ENCODE measurements at regions not wholly inside any gene's neighbourhood (a gene's known extent, or its start where the extent isn't known, plus 50 kb on each side); places are given as distances from the start of the nearest gene placed in this dataset.

DNA sequence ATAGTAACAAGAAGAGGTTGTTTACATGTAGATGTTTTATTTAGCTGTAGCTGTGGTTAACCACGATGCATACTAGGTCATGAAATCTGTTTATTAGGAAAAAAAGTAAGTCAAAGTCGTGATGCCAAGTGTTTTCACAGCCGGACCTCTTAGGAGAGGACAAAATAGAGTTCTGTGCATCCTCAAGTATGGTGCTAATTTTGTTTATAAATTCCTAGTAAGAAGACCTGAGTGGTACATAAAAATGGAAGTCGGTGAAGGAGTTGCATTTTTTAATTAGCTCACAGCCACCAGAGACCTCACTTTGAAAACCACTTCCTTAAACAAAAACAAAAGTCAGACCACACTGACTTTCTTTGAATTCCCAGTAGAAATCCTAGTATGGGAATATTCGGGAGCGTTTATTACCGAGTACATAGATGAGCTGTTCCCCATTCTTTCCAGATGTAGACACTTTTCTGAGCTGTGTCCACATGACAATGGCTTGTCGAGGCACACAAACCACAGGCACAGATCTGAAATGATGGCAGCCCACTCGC is 143.6 kb upstream of the UBE2E1 start:
- DNase-seq (no peak), ATAC-seq (no peak)
- H3K4me1 ChIP-seq = no peaks in the 10 kb centered on the region
- H3K27me3 ChIP-seq = no peaks in the 10 kb centered on the region
- H3K27ac ChIP-seq = no peak overlapping the region
- H3K9me3 ChIP-seq = no peaks in the 10 kb centered on the region
- WGBS (ENCODE audit: insufficient coverage, low coverage, low lambda C conversion rate, missing lambda C conversion rate) = 67% methylated on average over 9 of the region's 9 CpGs
- H3K4me3 ChIP-seq = no peak overlapping the region
- TF ChIP-seq POLR2A (IDR thresholded peaks at IDR 0.05) (no peak), CTCF (IDR thresholded peaks at IDR 0.05) (no peak)
- H3K36me3 ChIP-seq = no peaks in the 10 kb centered on the region
- intact Hi-C loops (cut with DNase I) = no loop called here

DNA sequence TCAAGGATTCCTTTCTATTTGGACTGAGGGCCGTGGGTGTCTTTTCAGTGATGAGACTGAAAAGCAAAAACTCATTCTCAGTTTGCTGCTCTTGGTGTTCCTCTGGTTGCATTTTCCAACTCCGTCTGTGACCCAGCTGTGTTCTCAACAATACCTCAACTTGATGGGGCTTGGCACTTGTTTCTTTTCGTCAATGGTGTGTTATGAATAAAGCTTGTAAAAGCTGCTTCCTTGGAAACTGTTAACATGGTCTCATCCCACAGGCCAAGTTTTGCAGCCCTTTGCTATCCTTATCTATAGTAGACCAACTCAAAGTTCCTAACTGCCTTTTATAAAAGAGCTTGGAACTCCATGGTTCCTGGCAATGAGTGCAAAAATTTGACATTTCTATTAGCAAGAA is 142.5 kb upstream of the UBE2E1 start:
- no peak for TF ChIP-seq POLR2A (IDR thresholded peaks at IDR 0.05)
- TF ChIP-seq CTCF (IDR thresholded peaks at IDR 0.05) = no peak
- 52% methylated on average over 3 of the region's 3 CpGs for WGBS (ENCODE audit: insufficient coverage, low coverage, low lambda C conversion rate, missing lambda C conversion rate)
- ATAC-seq (no peak), DNase-seq (no peak)
- no peaks in the 10 kb centered on the region for H3K27me3 ChIP-seq
- H3K27ac ChIP-seq = no peak overlapping the region
- no peaks in the 10 kb centered on the region for H3K4me1 ChIP-seq
- no peaks in the 10 kb centered on the region for H3K9me3 ChIP-seq
- H3K36me3 ChIP-seq = no peaks in the 10 kb centered on the region
- no peak overlapping the region for H3K4me3 ChIP-seq
- intact Hi-C loops (cut with DNase I) = no loop called here

GRCh38 chr3:23663661-23664186 is 142.0 kb upstream of the UBE2E1 start:
- Histone ChIP-seq H3K4me1 (no peaks in the 10 kb centered on the region), H3K4me3 (no peak overlapping the region), H3K27me3 (no peaks in the 10 kb centered on the region), H3K36me3 (no peaks in the 10 kb centered on the region), H3K27ac (no peak overlapping the region), H3K9me3 (no peaks in the 10 kb centered on the region)
- intact Hi-C loops (cut with DNase I) = no loop called here
- TF ChIP-seq CTCF (IDR thresholded peaks at IDR 0.05) (no peak), POLR2A (IDR thresholded peaks at IDR 0.05) (no peak)
- ATAC-seq (no peak), DNase-seq (no peak)
- WGBS (ENCODE audit: insufficient coverage, low coverage, low lambda C conversion rate, missing lambda C conversion rate) = 44% methylated on average over 4 of the region's 5 CpGs

GRCh38 chr3:23664459-23664858 is 141.3 kb upstream of the UBE2E1 start:
- intact Hi-C loops (cut with DNase I) = no loop called here
- ATAC-seq (no peak), DNase-seq (no peak)
- H3K9me3 ChIP-seq = no peaks in the 10 kb centered on the region
- no peak overlapping the region for H3K4me3 ChIP-seq
- TF ChIP-seq POLR2A (IDR thresholded peaks at IDR 0.05) (no peak), CTCF (IDR thresholded peaks at IDR 0.05) (no peak)
- H3K36me3 ChIP-seq = no peaks in the 10 kb centered on the region
- 73% methylated on average over 1 of the region's 1 CpG for WGBS (ENCODE audit: insufficient coverage, low coverage, low lambda C conversion rate, missing lambda C conversion rate)
- H3K4me1 ChIP-seq = no peaks in the 10 kb centered on the region
- no peaks in the 10 kb centered on the region for H3K27me3 ChIP-seq
- no peak overlapping the region for H3K27ac ChIP-seq

GRCh38 chr3:23665741-23666140 is 140.0 kb upstream of the UBE2E1 start:
- 95% methylated on average over 1 of the region's 1 CpG for WGBS (ENCODE audit: insufficient coverage, low coverage, low lambda C conversion rate, missing lambda C conversion rate)
- H3K27me3 ChIP-seq = no peaks in the 10 kb centered on the region
- H3K27ac ChIP-seq = no peak overlapping the region
- no peaks in the 10 kb centered on the region for H3K4me1 ChIP-seq
- no peak for DNase-seq
- H3K4me3 ChIP-seq = no peak overlapping the region
- ATAC-seq = no peak
- H3K36me3 ChIP-seq = no peaks in the 10 kb centered on the region
- intact Hi-C loops (cut with DNase I) = no loop called here
- no peaks in the 10 kb centered on the region for H3K9me3 ChIP-seq
- TF ChIP-seq CTCF (IDR thresholded peaks at IDR 0.05) (no peak), POLR2A (IDR thresholded peaks at IDR 0.05) (no peak)

Measured in right lobe of liver (tissue), 6 donors.